Endothelial cell (in vitro differentiated cells): ENCODE measurements at regions not wholly inside any gene's neighbourhood (a gene's known extent, or its start where the extent isn't known, plus 50 kb on each side); places are given as distances from the start of the nearest gene placed in this dataset.

Source experiments
- DNase-seq: peaks from one replicate; pipeline ENCODE4 v3.0.0; 2021; ENCODE audit warnings: low spot score
- H3K27ac Mint-ChIP-seq: one replicate; pipeline ENCODE4 v1.8.0; 2021; ENCODE audit warnings: mixed read lengths, inconsistent platforms; ENCODE audit not compliant: unreplicated experiment
- H3K27me3 Mint-ChIP-seq: one replicate; pipeline ENCODE4 v1.8.0; 2021; ENCODE audit warnings: mild to moderate bottlenecking, moderate library complexity, mixed read lengths, inconsistent platforms; ENCODE audit not compliant: unreplicated experiment
- H3K36me3 Mint-ChIP-seq: one replicate; pipeline ENCODE4 v1.8.0; 2021; ENCODE audit warnings: mild to moderate bottlenecking, low read depth, mixed read lengths, inconsistent platforms; ENCODE audit not compliant: unreplicated experiment
- H3K4me1 Mint-ChIP-seq: one replicate; pipeline ENCODE4 v1.8.0; 2021; ENCODE audit warnings: mild to moderate bottlenecking, mixed read lengths, inconsistent platforms; ENCODE audit not compliant: unreplicated experiment
- H3K4me3 Mint-ChIP-seq: one replicate; pipeline ENCODE4 v1.8.0; 2021; ENCODE audit warnings: mild to moderate bottlenecking, mixed read lengths, inconsistent platforms; ENCODE audit not compliant: unreplicated experiment
- H3K9me3 Mint-ChIP-seq: one replicate; pipeline ENCODE4 v1.8.0; 2021; ENCODE audit warnings: mixed read lengths, inconsistent platforms; ENCODE audit not compliant: unreplicated experiment
- CTCF ChIP-seq: fragments of 200-600 bp; sonication (generic); IDR thresholded peaks from one replicate; pipeline ENCODE4 v1.5.0; 2021; ENCODE audit warnings: antibody characterized with exemption; ENCODE audit not compliant: unreplicated experiment

DNA sequence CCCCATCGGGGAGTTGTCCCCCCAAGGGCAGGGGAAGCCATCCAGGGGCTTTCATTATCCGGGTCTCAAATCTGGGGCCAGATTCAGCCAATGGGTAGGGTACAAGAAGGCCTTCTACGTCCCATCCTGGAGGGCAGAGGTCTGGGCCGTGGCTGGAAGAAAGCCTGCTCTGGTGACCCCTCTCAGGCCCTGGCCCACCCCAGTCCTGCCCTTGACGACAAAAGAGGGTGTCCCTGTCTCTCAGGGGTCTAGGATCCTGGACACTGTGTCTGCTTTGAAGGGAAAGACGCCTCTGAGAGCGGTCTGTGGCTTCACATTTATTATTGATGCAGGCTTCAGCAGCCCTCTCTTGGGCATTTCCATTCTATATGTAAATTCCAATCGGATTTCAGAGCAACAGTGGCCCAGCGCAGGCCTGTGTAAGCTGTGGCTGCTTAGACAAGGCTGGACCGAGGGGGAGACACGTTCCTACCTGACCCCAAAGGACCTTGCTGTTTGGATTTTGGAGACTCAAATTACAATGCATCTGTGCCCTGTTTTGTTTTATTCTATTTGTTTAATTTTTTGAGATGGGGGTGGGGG lies 83.2 kb upstream of the BAIAP2L1 start:
- H3K27ac Mint-ChIP-seq = no peak overlapping the region
- TF ChIP-seq CTCF = no peak
- no peak for DNase-seq
- peaks cover 2% of the 10 kb centered on the region for H3K4me1 Mint-ChIP-seq
- no peak overlapping the region for H3K4me3 Mint-ChIP-seq
- no peaks in the 10 kb centered on the region for H3K9me3 Mint-ChIP-seq
- H3K36me3 Mint-ChIP-seq = no peaks in the 10 kb centered on the region
- H3K27me3 Mint-ChIP-seq = peaks cover 3% of the 10 kb centered on the region

- H3K36me3 Mint-ChIP-seq = no peaks in the 10 kb centered on the region
- no peak overlapping the region for H3K27ac Mint-ChIP-seq
- TF ChIP-seq CTCF = no peak
- peaks cover 3% of the 10 kb centered on the region for H3K27me3 Mint-ChIP-seq
- peaks cover 2% of the 10 kb centered on the region for H3K4me1 Mint-ChIP-seq
- no peak overlapping the region for H3K4me3 Mint-ChIP-seq
- no peak for DNase-seq
- no peaks in the 10 kb centered on the region for H3K9me3 Mint-ChIP-seq
Measured at GRCh38 chr7:98483276-98483963, 82.5 kb upstream of the BAIAP2L1 start.

GRCh38 chr7:98479318-98479717 lies 78.4 kb upstream of the BAIAP2L1 start:
- Mint-ChIP-seq H3K27ac (no peak overlapping the region), H3K4me1 (no peaks in the 10 kb centered on the region), H3K27me3 (no peaks in the 10 kb centered on the region), H3K9me3 (no peaks in the 10 kb centered on the region), H3K36me3 (no peaks in the 10 kb centered on the region), H3K4me3 (no peak overlapping the region)
- DNase-seq = no peak
- TF ChIP-seq CTCF = no peak

DNA sequence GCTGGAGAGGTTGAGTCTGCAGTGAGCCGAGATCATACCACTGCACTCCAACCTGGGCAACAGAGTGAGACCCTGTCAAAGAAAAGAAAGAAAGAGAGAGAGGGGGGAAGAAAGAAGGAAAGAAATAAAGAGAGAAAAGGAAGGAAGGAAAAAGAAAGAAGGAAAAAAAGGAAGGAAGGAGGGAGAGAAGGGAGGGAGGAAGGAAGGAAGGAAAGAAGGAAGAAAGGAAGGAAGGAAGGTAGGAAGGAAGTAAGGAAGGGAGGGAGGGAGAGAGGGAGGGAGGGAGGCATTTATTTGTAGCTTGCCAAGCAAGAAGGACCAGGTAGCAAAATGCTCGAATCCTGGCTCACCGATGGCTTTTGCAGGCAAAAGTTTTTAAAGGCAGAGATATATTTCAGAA lies 74.5 kb upstream of the BAIAP2L1 start:
- H3K9me3 Mint-ChIP-seq = no peaks in the 10 kb centered on the region
- no peak for TF ChIP-seq CTCF

GRCh38 chr7:98474558-98474957 lies 73.7 kb upstream of the BAIAP2L1 start:
- no peak for TF ChIP-seq CTCF
- Mint-ChIP-seq H3K4me1 (no peaks in the 10 kb centered on the region), H3K4me3 (no peak overlapping the region), H3K36me3 (no peaks in the 10 kb centered on the region), H3K9me3 (no peaks in the 10 kb centered on the region), H3K27ac (no peak overlapping the region), H3K27me3 (peaks cover 4% of the 10 kb centered on the region)
- no peak for DNase-seq

More for the DNA sequence above, 74.5 kb upstream of the BAIAP2L1 start:
- no peaks in the 10 kb centered on the region for H3K4me1 Mint-ChIP-seq
- DNase-seq = no peak
- no peaks in the 10 kb centered on the region for H3K36me3 Mint-ChIP-seq
- H3K27me3 Mint-ChIP-seq = peaks cover 4% of the 10 kb centered on the region
- no peak overlapping the region for H3K4me3 Mint-ChIP-seq
- H3K27ac Mint-ChIP-seq = peak overlapping the region; percentile 57
